Nephron (organoid): ENCODE measurements at regions not wholly inside any gene's neighbourhood (a gene's known extent, or its start where the extent isn't known, plus 50 kb on each side); places are given as distances from the start of the nearest gene placed in this dataset.

ENCODE experiments used
- H3K27ac Mint-ChIP-seq, 3 experiments: 2 replicates each; pipeline ENCODE4 v1.8.0; 2020; ENCODE audit warnings: mixed read lengths in 3 of 3, mild to moderate bottlenecking in 2 of 3, moderate library complexity in 1 of 3
- H3K27me3 Mint-ChIP-seq: 2 replicates; pipeline ENCODE4 v1.8.0; 2021; ENCODE audit warnings: low read depth, mild to moderate bottlenecking, moderate library complexity, mixed read lengths
- H3K36me3 Mint-ChIP-seq: 2 replicates; pipeline ENCODE4 v1.8.0; 2020; ENCODE audit warnings: low read depth, mixed read lengths
- H3K4me1 Mint-ChIP-seq: 2 replicates; pipeline ENCODE4 v1.8.0; 2020; ENCODE audit warnings: mixed read lengths
- H3K4me3 Mint-ChIP-seq, 3 experiments: 2 replicates each; pipeline ENCODE4 v1.8.0; 2020; ENCODE audit warnings: mild to moderate bottlenecking in 3 of 3, mixed read lengths in 3 of 3, moderate library complexity in 2 of 3
- H3K9me3 Mint-ChIP-seq: 2 replicates; pipeline ENCODE4 v1.8.0; 2020; ENCODE audit warnings: mixed read lengths
- TF ChIP-seq, protein P1 (sequence below), 3 experiments: fragments of 200-600 bp; sonication (generic); IDR thresholded peaks; one replicate each; pipeline ENCODE4 v1.5.0; 2021; ENCODE audit warnings: antibody characterized with exemption in 3 of 3; ENCODE audit not compliant: unreplicated experiment in 3 of 3

- Mint-ChIP-seq H3K9me3 (peaks cover 2% of the 10 kb centered on the region), H3K36me3 (no peaks in the 10 kb centered on the region), H3K4me3 (no peak overlapping the region), H3K27me3 (no peaks in the 10 kb centered on the region), H3K4me1 (peaks cover 7% of the 10 kb centered on the region), H3K27ac (no peak overlapping the region)
- TF ChIP-seq, protein P1, sequence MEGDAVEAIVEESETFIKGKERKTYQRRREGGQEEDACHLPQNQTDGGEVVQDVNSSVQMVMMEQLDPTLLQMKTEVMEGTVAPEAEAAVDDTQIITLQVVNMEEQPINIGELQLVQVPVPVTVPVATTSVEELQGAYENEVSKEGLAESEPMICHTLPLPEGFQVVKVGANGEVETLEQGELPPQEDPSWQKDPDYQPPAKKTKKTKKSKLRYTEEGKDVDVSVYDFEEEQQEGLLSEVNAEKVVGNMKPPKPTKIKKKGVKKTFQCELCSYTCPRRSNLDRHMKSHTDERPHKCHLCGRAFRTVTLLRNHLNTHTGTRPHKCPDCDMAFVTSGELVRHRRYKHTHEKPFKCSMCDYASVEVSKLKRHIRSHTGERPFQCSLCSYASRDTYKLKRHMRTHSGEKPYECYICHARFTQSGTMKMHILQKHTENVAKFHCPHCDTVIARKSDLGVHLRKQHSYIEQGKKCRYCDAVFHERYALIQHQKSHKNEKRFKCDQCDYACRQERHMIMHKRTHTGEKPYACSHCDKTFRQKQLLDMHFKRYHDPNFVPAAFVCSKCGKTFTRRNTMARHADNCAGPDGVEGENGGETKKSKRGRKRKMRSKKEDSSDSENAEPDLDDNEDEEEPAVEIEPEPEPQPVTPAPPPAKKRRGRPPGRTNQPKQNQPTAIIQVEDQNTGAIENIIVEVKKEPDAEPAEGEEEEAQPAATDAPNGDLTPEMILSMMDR (IDR thresholded peaks at IDR 0.05; ENCODE audit: unreplicated experiment in 3 of 3) = no peak
These were observed 377.6 kb upstream of the TRIB2 start for GRCh38 chr2:12338946-12339697.

- TF ChIP-seq, protein P1 (IDR thresholded peaks at IDR 0.05; ENCODE audit: unreplicated experiment in 3 of 3) = no peak
These were observed 376.6 kb upstream of the TRIB2 start for GRCh38 chr2:12340164-12340563.

DNA sequence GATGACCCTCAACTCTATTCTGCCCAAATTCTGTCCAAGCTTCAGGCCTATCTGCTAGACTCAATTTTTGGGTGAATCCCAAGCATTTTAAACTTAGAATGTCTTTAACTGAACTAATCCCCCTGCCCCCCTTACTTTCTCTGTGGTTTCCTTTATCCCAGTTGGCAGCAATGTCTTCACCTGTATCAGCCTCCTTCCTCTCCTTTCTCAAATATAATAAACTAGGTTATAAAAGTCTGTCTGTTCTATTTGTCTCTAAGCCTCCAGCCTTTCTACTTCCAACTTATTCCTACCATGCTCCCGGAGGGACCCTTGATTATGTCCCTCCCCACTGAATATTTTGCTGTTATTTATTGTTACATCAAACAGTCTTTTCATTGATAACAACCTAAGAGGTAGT, 375.5 kb upstream of the TRIB2 start:
- H3K4me1 Mint-ChIP-seq = no peaks in the 10 kb centered on the region
- TF ChIP-seq, protein P1 (IDR thresholded peaks at IDR 0.05; ENCODE audit: unreplicated experiment in 3 of 3) = no peak
- no peaks in the 10 kb centered on the region for H3K27me3 Mint-ChIP-seq
- no peak overlapping the region for H3K4me3 Mint-ChIP-seq
- H3K9me3 Mint-ChIP-seq = peaks cover 10% of the 10 kb centered on the region
- no peak overlapping the region for H3K27ac Mint-ChIP-seq
- no peaks in the 10 kb centered on the region for H3K36me3 Mint-ChIP-seq

More at GRCh38 chr2:12340164-12340563, 376.6 kb upstream of the TRIB2 start:
- H3K4me1 Mint-ChIP-seq = no peaks in the 10 kb centered on the region
- no peak overlapping the region for H3K4me3 Mint-ChIP-seq
- H3K27me3 Mint-ChIP-seq = no peaks in the 10 kb centered on the region
- H3K9me3 Mint-ChIP-seq = peaks cover 8% of the 10 kb centered on the region
- H3K27ac Mint-ChIP-seq = no peak overlapping the region
- H3K36me3 Mint-ChIP-seq = no peaks in the 10 kb centered on the region

GRCh38 chr2:12341920-12342319, 374.8 kb upstream of the TRIB2 start:
- Mint-ChIP-seq H3K27ac (no peak overlapping the region), H3K9me3 (peaks cover 10% of the 10 kb centered on the region), H3K27me3 (no peaks in the 10 kb centered on the region), H3K4me3 (no peak overlapping the region), H3K4me1 (no peaks in the 10 kb centered on the region), H3K36me3 (no peaks in the 10 kb centered on the region)
- TF ChIP-seq, protein P1 (IDR thresholded peaks at IDR 0.05; ENCODE audit: unreplicated experiment in 3 of 3) = no peak

DNA sequence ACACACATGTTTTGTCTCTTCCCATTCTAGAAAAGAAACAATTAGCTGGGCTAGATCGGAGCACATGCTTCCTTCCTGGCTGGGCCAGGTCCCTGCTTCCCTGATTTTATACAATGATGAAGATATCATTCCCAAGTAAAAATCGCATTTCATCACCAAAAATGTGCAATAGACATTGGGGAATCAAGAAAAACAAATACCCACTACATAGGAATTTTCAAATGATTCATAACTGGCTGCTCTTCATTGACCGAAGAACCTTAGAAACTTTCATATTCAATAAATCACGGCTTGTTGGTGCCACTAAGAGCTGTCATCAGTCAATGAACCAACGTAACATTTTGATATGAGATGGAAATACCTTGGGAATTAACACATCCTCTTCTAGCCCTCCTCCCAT, 373.6 kb upstream of the TRIB2 start:
- H3K4me3 Mint-ChIP-seq = no peak overlapping the region
- peaks cover 10% of the 10 kb centered on the region for H3K9me3 Mint-ChIP-seq
- no peaks in the 10 kb centered on the region for H3K27me3 Mint-ChIP-seq
- no peak overlapping the region for H3K27ac Mint-ChIP-seq
- no peaks in the 10 kb centered on the region for H3K36me3 Mint-ChIP-seq
- TF ChIP-seq, protein P1 (IDR thresholded peaks at IDR 0.05; ENCODE audit: unreplicated experiment in 3 of 3) = no peak
- no peaks in the 10 kb centered on the region for H3K4me1 Mint-ChIP-seq

DNA sequence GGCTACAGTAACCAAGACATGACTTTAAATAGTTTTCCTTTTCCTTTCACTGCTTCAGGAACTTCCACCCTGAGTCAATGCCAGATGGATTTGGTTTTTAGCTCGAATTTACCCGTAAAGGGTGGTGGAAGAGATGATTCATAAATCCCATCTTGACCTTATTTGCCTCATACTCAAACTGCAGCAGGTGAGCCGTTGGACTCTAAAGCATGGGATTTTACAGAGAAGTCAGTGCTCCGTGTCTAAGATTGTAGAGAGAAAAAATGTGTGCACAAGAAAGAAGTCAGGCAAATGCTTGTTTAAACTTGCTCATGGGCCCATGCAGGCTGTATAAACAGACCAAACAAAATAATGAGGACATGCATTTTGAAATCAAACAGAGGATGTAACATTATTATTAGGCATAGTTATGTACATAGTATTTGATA, 369.7 kb upstream of the TRIB2 start:
- Mint-ChIP-seq H3K9me3 (peaks cover 7% of the 10 kb centered on the region), H3K36me3 (no peaks in the 10 kb centered on the region), H3K4me3 (no peak overlapping the region), H3K27me3 (peaks cover 5% of the 10 kb centered on the region), H3K4me1 (peaks cover 7% of the 10 kb centered on the region), H3K27ac (no peak overlapping the region)
- TF ChIP-seq, protein P1 (IDR thresholded peaks at IDR 0.05; ENCODE audit: unreplicated experiment in 3 of 3) = no peak
